ENCODE measurements at regions not wholly inside any gene's neighbourhood (a gene's known extent, or its start where the extent isn't known, plus 50 kb on each side); places are given as distances from the start of the nearest gene placed in this dataset.

DNA sequence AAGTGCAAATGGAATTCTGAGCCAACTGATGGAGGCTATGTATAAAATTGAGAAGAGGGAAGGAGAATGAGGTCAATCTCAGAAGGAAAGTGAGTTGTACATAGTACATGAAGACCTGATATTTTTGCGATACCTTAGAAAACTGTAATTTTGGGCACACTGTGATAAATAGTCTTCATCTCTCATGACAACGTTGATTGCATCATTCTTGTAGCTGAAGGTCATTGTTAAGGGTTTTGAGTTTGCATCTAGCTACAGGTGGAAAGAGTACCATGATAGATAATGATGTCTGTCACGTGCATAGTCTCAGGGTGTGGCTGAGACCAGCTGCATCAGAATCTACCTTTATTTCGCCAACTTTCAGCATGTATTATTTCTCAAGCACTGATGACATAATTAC is 435.4 kb upstream of the MDFIC2 start:
- TF ChIP-seq, protein P1, sequence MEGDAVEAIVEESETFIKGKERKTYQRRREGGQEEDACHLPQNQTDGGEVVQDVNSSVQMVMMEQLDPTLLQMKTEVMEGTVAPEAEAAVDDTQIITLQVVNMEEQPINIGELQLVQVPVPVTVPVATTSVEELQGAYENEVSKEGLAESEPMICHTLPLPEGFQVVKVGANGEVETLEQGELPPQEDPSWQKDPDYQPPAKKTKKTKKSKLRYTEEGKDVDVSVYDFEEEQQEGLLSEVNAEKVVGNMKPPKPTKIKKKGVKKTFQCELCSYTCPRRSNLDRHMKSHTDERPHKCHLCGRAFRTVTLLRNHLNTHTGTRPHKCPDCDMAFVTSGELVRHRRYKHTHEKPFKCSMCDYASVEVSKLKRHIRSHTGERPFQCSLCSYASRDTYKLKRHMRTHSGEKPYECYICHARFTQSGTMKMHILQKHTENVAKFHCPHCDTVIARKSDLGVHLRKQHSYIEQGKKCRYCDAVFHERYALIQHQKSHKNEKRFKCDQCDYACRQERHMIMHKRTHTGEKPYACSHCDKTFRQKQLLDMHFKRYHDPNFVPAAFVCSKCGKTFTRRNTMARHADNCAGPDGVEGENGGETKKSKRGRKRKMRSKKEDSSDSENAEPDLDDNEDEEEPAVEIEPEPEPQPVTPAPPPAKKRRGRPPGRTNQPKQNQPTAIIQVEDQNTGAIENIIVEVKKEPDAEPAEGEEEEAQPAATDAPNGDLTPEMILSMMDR (IDR thresholded peaks at IDR 0.05) = no peak
- TF ChIP-seq GABPB1 (CRISPR knock-in tag; IDR thresholded peaks at IDR 0.05) (no peak), ATF1 (CRISPR knock-in tag; IDR thresholded peaks at IDR 0.05) (no peak), FOXJ3 (CRISPR knock-in tag; IDR thresholded peaks at IDR 0.05; ENCODE audit: borderline replicate concordance) (no peak), ZBTB21 (CRISPR knock-in tag; IDR thresholded peaks at IDR 0.05; ENCODE audit: borderline replicate concordance) (no peak), CREB1 (CRISPR knock-in tag; IDR thresholded peaks at IDR 0.05) (no peak)
- TF ChIP-seq, protein P2, sequence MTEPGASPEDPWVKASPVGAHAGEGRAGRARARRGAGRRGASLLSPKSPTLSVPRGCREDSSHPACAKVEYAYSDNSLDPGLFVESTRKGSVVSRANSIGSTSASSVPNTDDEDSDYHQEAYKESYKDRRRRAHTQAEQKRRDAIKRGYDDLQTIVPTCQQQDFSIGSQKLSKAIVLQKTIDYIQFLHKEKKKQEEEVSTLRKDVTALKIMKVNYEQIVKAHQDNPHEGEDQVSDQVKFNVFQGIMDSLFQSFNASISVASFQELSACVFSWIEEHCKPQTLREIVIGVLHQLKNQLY (CRISPR knock-in tag; IDR thresholded peaks at IDR 0.05) = no peak
- TF ChIP-seq, protein P3, sequence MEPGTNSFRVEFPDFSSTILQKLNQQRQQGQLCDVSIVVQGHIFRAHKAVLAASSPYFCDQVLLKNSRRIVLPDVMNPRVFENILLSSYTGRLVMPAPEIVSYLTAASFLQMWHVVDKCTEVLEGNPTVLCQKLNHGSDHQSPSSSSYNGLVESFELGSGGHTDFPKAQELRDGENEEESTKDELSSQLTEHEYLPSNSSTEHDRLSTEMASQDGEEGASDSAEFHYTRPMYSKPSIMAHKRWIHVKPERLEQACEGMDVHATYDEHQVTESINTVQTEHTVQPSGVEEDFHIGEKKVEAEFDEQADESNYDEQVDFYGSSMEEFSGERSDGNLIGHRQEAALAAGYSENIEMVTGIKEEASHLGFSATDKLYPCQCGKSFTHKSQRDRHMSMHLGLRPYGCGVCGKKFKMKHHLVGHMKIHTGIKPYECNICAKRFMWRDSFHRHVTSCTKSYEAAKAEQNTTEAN (CRISPR knock-in tag; IDR thresholded peaks at IDR 0.05) = no peak
- TF ChIP-seq, protein P4, sequence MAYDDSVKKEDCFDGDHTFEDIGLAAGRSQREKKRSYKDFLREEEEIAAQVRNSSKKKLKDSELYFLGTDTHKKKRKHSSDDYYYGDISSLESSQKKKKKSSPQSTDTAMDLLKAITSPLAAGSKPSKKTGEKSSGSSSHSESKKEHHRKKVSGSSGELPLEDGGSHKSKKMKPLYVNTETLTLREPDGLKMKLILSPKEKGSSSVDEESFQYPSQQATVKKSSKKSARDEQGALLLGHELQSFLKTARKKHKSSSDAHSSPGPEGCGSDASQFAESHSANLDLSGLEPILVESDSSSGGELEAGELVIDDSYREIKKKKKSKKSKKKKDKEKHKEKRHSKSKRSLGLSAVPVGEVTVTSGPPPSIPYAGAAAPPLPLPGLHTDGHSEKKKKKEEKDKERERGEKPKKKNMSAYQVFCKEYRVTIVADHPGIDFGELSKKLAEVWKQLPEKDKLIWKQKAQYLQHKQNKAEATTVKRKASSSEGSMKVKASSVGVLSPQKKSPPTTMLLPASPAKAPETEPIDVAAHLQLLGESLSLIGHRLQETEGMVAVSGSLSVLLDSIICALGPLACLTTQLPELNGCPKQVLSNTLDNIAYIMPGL (CRISPR knock-in tag; IDR thresholded peaks at IDR 0.05) = no peak
- TF ChIP-seq, protein P5, sequence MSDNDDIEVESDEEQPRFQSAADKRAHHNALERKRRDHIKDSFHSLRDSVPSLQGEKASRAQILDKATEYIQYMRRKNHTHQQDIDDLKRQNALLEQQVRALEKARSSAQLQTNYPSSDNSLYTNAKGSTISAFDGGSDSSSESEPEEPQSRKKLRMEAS (CRISPR knock-in tag; IDR thresholded peaks at IDR 0.05) = no peak

Measured in WTC11 (cell line).